GM21786 (cell line): ENCODE measurements at regions not wholly inside any gene's neighbourhood (a gene's known extent, or its start where the extent isn't known, plus 50 kb on each side); places are given as distances from the start of the nearest gene placed in this dataset.
"Not testable (repeated sequence)": the region's sequence is repeated elsewhere in the genome, so short reads cannot be mapped to it uniquely, and the experiment has no call there.

Source experiments
- ATAC-seq: cut with Tn5 transposase; IDR thresholded peaks from one replicate; pipeline ENCODE4 v1.9.1; 2021; ENCODE audit not compliant: unreplicated experiment

DNA sequence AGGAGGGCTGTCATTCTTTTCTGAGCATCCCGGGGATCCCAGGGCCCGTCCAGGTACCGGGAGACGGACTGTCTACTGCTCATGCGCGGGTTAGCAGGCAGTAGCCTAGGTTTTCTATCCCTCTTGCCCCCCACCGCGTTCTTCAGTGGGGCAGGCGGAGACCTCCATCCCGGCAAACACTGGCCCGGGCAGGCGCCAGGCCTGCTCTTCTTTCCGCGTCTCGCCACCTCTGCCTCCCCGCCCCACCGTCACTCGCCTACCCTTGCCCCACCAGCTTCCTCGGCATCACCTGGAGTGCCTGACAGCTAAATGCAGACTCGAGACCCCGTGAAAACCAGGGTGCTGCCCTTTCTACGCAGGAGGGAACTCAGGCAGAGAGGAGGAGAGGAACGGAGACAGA, 1937.7 kb upstream of the DEFB115 start:
- no peak for ATAC-seq

DNA sequence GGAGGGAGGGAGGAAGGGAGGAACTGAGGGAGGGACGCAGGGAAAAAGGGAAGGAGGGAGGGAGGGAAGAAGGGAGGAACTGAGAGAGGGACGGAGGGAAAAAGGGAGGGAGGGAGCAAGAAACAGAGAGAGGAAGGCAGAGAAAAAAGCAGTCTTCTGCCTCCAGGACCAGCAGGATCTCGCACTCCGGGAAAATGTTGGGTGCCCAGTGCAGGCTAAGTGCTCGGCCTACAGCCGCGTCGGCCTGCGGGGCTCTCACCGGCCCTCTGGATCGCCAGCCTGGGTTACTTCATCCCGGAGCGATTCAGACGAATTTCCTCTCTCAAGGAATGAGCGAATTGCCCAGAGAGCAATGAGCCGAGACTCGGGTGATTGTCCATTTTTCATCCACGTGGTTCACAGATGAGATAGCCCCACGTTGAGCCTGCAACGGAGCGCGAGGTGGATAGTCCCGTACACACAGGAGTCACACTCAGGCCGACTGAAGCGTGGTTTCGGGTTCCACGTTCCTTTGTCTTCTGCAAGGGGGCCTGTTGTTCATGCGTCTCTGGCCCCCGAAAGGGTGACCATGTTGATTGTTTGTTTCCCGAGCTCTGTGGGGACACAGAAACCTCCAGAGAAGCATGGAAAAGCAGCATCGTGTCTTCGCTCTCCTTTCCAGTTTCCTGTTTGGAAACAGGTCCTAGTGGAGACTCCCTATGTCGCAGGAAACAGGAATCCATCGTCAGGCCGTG, 1937.1 kb upstream of the DEFB115 start:
- not testable (repeated sequence) for ATAC-seq

DNA sequence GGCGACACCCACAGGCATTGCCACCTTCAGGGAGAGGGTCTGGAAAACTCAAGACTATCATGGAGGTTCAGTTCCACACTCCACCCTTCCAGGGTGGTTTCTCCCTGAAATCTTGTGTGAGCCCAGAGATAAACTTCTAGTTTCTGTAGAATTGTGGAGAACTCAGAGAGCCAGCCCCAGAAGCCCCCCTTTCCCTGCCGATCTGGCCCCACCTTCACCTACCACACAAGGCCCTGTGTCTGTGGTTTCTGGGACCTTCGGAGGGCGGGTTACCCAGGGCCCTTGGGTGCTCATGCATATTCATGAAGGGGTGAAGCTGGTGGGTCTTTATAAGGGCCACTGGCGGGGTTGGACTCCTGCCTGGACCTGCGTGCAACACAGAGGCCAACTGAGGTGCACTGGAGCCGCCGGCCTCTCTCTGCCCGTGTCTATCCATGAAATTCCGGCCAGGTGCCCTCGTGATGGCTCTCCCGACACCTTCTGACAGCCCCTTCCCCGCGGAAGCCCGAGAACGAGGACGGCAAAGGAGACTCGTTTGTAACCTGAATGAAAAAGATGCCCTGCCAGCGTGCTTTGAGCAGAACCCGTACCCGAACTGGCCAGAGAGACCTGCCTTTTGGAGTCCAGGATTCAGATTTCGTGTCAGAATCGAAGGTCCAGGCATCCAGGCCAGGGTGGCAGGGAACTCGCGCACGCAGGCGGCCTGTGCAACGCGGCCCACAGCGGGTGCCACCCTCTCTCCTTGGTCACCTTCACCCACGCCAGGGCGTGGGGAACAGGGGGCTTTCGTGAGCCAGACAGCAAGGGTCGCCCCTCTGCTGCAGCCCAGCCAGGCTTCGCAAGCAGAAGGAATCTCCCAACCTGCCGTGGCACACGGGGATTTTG, 1933.6 kb upstream of the DEFB115 start:
- ATAC-seq: not testable (repeated sequence)

DNA sequence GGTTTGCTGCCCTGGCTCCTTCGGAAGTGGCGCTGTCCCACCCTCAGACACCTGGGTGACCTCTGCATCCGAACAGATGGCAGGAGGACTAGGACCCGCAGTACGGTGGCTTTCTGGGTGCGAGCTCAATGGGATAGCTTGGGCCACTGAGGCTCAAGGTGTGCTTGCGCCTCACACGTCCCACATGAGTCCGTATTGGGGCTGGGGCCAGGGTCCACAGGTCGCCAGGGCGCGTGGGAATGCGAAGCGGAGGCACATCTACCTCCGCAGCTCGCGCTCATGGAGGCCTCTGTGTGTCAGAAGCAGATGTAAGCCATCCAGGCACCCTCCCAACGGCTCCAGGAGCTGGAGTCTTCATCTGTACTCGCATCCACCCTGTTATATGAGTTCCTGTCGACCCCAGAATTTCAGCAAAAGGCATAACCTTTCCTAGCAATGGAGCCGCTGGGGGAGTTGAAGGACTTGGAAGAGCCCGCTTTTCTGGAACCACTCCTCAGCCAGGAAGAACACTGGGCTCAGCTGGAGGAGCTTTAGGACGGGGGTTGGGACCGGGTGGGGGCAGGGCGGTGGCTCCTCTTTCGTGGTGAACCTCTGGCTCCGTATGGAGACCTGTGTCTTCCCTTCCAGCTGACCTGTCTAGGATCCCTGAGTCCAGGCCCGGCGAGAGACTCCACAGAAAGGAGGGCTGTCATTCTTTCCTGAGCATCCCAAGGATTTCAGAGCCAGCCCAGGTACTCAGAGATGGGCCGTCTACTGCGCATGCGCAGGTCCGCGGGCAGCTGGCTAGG, 1932.8 kb upstream of the DEFB115 start:
- not testable (repeated sequence) for ATAC-seq

DNA sequence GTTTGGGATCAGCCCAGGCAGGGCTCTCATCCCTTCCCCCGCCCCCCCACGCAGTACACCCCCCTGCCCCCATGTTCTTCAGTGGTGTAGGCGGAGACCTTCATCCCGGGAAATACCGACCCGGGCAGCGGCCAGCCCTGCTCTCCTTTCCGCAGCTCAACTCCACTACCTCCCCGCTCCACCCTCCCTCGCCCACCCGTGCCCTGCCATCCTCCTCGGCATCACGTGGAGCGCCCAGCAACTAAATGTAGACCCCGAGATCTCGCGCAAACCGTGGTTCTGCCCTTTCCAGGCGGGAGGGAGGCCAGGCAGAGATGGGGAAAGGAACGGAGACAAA, 1932.2 kb upstream of the DEFB115 start:
- no peak for ATAC-seq

DNA sequence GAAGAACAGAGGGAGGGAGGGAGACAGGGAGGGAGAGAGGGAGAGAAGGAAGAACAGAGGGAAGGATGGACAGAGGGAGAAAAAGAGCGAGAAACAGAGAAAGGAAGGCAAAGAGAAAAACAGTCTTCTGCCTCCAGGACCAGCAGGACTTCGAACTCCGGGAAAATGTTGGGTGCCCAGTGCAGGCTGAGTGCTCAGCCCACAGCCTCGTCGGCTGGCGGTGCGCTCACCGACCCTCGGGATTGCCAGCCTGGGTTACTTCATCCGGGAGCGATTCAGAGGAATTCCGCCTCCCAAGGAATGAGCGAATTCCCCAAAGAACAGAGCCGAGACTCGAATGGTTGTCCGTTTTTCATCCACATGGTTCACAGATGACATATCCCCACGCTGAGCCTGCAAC, 1931.7 kb upstream of the DEFB115 start:
- ATAC-seq: not testable (repeated sequence)

DNA sequence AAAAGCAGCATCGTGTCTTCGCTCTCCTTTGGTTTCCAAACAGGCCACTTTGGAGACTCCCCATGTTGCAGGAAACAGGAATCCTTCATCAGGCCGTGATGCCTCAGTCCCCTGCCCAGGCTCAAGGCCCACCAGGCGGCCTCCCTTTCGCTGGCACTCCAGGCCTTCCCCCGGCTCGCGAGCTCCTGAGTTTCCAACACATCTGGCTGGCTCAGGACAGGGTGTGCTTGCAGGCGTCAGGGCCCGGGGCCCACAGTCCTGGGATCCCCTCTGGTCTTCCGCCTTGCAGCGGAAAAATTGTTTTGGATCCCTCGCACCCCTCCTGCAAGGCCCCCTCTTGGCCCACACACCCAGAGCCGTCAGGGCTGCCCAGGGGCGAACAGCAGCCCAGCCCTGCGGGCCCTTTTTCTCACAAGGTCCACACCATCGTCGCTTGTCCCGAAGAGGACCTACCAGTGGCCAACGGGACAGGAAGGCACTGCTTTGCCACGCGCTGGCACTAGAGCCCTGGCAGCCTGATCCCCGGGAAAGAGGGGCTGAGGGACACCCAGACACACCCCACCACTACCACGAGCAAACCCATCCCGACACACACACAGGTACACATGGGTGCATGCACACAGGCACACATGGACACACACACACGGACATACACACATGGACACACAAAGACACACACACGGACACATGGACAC, 1930.9 kb upstream of the DEFB115 start:
- no peak for ATAC-seq

DNA sequence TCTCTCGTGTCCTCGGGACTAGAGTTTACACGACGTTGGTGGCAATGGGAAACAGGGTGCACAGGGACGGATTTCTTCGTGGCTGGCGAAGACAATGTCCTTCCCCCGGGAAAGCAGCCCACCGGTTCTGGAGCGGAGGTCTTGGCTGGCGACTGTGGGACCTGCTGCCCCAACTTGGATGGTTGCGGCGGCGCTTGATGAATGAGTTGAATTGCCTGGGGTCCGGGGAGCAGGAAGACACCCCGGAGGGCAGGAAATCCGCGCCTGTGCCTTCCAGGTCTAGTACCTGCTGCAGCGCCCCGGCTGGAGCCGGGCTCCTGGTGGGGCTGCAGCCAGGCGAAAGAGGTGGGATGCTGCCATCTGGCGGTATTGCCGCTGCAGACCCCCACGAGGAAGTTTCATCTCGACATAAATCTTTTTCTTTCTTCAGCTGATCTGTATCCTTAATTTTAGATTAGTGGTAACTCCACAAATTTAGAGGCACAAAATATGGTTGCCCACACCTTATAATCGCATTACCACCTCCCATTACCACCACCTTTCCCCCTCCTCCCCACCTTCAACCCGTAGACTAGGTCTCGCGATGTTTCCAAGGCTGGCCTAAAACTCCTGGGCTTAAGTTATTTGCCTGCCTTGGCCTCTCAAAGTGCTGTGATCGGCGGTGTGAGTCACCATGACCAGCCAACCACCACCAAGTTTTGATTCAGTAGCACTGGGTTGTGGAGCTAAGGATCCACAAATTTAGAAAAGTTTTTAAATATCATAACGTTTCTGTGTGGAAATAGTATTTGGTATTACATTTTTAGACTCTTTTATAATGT, 1929.7 kb upstream of the DEFB115 start:
- not testable (repeated sequence) for ATAC-seq

DNA sequence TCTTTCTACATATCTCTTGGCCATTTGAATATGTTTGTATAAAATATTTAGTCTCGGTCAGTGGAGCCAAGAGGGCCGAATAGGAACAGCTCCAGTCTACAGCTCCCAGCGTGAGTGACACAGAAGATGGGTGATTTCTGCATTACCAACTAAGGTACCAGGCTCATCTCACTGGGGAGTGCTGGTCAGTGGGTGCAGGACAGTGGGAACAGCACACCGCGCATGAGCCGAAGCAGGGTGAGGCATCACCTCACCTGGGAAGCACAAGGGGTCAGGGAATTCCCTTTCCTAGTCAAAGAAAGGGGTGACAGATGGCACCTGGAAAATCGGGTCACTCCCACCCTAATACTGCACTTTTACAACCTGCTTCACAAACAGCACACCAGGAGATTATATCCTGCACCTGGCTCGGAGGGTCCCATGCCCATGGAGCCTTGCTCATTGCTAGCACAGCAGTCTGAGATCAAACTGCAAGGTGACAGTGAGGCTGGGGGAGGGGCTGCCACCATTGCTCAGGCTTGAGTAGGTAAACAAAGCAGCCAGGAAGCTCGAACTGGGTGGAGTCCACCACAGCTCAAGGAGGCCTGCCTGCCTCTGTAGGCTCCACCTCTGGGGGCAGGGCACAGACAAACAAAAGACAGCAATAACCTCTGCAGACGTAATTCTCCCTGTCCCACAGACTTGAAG, 1926.9 kb upstream of the DEFB115 start:
- not testable (repeated sequence) for ATAC-seq

DNA sequence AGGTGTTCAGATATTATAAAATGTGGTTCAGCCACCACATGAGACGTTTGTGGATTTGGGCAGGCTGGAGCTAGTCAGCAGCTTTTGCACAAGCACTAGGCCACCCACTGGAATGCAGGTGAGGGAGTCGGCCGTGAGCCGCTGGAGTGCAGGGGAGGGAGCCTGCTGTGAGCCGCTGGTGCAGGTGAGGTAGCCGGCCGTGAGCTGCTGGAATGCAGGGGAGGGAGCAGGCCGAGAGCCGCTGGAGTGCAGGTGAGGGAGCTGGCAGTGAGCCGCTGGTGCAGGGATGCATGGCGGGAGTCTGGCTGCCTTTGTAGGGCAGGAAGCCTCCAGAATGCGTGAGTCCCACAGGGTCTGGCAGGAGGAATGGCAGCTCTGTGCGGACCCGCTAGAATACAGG, 1907.6 kb upstream of the DEFB115 start:
- no peak for ATAC-seq

DNA sequence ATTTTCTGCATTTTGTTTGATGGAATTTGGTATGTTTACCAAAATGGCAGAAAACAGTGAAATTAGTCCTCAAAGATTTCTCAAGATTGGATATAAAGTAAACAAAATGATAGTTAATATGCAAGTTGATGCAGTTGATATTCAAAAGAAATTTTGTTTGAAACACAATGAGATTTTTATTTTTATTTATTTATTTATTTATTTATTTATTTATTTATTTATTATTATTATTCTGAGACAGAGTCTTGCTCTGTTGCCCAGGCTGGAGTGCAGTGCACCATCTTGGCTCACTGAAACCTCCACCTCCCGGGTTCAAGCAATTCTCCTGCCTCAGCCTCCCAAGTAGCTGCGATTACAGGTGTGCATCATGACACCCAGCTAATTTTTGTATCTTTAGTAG, 1881.5 kb upstream of the DEFB115 start:
- not testable (repeated sequence) for ATAC-seq

DNA sequence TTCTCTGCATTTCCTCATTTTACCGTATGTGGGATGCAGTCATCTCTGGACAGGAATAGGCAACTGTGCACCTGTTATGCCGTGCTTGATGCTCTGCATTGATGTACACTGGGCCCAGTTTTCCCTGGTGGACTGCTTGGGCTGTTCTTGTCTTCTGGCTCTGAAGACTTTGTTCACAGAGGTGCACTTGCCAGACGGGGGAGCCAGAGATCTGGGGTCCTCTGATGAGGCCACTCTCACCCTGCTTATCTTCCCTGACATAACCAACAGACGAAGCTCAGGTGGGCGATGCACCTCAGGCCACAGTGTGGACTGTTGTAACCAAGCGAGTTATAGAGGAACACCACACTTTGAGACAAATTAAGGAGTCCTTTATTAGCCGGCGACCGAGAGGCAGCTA, 1864.6 kb upstream of the DEFB115 start:
- ATAC-seq: not testable (repeated sequence)

DNA sequence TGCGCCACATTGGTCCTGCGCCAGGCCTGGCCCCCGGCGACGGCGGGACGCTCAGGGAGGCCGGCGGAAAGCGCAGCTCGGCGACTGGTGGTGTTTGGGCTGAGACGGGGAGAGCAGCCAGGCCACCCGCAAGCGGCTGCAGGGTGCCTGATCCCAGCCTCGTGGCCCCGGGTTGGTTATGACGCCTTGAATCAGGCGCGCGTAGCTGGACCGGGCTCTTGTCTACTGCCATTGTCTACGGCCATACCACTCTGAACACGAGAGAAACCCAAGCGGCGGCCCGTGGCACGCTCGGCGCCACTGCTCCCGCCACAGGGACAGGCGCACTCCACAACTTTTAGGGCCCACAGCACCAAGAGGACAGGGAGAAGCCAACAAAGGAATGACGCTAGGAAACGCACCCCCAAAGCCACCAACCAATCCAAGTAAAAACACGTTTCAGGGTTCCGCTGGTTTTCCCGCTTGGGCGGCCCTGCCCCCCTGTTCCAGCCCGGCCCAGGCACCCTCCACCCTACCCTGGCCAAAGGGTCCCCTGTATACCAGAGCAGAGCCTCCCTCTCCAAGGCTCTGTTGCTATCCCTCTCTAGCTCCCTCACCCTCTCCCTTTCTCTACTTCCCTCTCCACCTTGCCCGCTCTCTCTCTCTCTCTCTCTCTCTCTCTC, 1849.3 kb upstream of the DEFB115 start:
- no peak for ATAC-seq

DNA sequence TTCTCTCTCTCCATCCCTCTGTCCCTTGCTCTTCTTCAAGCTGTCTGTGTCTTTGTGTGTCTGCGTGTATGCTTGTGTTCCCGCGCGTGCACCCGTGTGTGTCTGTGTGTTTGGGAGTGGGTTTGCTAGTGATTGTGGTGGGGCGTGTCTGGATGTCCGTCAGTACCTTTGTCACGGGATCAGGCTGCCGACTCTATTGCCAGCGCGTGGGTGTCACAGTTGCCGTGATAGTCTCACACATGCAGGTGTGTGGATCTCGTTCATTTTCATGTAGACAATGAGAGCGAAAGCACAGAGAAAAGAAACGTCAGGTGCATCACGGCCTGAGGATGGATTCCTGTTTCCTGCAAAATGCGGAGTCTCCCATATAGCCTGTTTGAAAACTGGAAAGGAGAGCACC, 1848.8 kb upstream of the DEFB115 start:
- not testable (repeated sequence) for ATAC-seq

DNA sequence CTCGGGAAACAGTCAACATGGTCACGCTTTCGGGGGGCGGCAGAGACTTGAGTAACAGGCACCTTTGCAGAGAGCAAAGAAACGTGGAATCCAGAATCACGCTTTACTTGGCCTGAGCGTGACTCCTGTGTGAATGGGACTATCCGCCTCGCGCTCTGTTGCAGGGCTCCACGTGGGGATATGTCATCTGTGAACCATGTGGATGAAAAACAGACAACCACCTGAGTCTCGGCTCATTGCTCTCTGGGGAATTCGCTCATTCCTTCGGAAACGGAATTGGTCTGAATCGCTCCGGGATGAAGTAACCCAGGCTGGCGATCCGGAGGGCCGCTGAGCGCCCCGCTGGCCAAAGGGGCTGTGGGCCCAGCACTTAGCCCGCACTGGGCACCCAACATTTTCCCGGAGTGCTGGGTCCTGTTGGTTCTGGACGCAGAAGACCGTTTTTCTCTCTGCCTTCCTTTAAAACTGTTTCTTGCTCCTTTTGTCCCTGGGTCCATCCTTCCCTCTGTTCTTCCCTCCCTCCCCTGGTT, 1848.2 kb upstream of the DEFB115 start:
- ATAC-seq: not testable (repeated sequence)

DNA sequence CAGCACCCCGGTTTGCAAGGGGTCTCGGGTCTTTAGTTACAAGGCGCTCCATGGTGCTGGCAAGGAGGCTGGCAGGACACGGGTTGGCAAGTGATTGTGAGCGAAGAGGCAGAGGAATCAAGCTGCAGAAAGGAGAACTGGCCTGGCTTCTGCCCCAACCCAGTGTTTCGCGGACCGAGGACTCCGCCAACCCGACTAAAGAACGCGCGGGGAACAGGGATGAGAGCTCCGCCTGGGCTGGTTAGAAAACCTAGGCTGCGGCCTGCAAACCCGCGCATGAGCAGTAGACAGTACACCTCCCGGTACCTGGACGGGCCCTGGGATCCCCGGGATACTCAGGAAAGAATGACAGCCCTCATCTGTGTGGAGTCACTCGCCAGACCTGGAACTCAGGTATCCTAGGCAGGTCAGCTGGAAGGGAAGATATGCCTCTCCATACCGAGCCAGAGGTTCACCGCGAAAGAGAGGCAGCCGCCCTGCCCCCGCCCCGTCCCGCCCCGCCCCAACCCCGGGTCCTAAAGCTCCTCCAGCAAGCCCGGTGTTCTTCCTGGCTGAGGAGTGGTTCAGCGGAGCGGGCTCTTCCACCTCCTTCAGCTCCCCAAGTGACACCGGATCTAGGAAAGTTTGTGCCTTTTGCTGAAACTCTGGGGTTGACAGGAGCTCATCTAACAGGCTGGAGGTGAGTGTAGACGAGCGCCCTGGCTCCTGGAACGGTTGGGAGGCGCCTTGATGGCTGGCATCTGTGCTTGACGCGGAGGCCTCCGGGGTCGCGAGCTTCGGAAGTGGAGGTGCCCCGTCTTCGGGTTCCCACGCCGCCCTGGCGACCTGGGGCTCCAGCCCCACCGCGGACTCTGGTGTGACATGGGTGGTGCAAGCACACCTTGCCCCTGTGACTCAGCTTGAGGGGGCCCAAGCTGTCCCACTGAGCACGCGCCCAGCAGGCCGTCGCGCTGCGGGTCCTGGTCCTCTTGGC, 1847.3 kb upstream of the DEFB115 start:
- ATAC-seq: no peak

DNA sequence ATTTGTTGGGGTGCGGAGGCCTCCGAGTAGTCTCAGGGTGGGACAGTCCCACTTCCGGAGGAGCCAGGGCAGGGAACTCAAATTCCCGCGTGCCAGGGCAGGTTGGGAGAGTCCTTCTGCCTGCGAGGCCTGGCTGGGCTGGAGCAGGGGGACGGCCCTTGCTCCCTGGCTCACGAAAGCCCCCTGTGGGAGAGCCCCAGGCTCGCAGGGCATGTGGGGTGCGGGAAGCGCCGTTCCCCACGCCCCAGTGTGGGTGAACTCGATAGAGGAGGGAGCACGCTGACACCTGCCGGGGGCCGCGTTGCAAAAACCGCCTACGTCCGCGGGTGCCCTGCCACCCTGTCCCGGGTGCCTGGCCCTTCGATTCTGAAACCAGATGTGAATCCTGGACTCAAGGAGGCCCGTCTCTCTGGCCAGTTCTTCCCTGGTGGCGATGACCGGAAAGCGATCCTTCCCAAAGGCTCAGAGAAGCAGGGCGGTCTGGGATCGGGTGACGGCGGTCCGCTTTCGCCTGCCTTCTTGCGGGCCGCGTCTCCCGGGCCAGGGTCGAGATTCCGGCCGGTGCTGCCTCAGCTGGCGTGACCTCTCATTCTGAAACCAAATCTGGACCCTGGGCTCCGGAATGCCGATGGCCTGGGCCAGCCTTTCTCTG, 1846.5 kb upstream of the DEFB115 start:
- ATAC-seq: no peak
